NCI-H774 (cell line): ENCODE measurements at regions not wholly inside any gene's neighbourhood (a gene's known extent, or its start where the extent isn't known, plus 50 kb on each side); places are given as distances from the start of the nearest gene placed in this dataset.

Experiments used
- DNase-seq: peaks from one replicate; lab custom pipeline; 2025; lab: John Stamatoyannopoulos, UW

- DNase-seq, result no peak
Measured at GRCh38 chr1:184141361-184141880, 89.9 kb downstream of the TSEN15 start.

GRCh38 chr1:184143449-184143848 is 91.9 kb downstream of the TSEN15 start:
- no peak for DNase-seq

- no peak for DNase-seq
Measured at GRCh38 chr1:184145083-184145482, 93.6 kb downstream of the TSEN15 start.

GRCh38 chr1:184146202-184146601 is 94.7 kb downstream of the TSEN15 start:
- no peak for DNase-seq

GRCh38 chr1:184150776-184151531 is 99.4 kb downstream of the TSEN15 start:
- DNase-seq, result no peak

- no peak for DNase-seq
Measured at GRCh38 chr1:184152434-184152898, 100.9 kb downstream of the TSEN15 start.

- DNase-seq, result no peak
Measured at GRCh38 chr1:184152974-184153373, 101.4 kb downstream of the TSEN15 start.

GRCh38 chr1:184153731-184154130 is 102.2 kb downstream of the TSEN15 start:
- DNase-seq, result no peak

- DNase-seq, result peak; percentile 29
Measured at GRCh38 chr1:184156521-184157393, 105.2 kb downstream of the TSEN15 start.

GRCh38 chr1:184157394-184157742 is 105.8 kb downstream of the TSEN15 start:
- no peak for DNase-seq

GRCh38 chr1:184158896-184159681 is 107.6 kb downstream of the TSEN15 start:
- DNase-seq, result no peak

- DNase-seq, result no peak
Measured at GRCh38 chr1:184160236-184160635, 108.7 kb downstream of the TSEN15 start.

GRCh38 chr1:184161071-184161698 is 109.7 kb downstream of the TSEN15 start:
- DNase-seq, result no peak

GRCh38 chr1:184162281-184162680 is 110.8 kb downstream of the TSEN15 start:
- no peak for DNase-seq

- no peak for DNase-seq
Measured at GRCh38 chr1:184163674-184164465, 112.3 kb downstream of the TSEN15 start.

GRCh38 chr1:184164536-184164935 is 113.0 kb downstream of the TSEN15 start:
- no peak for DNase-seq

GRCh38 chr1:184166485-184166884 is 115.0 kb downstream of the TSEN15 start:
- DNase-seq, result no peak

GRCh38 chr1:184167352-184167751 is 115.8 kb downstream of the TSEN15 start:
- DNase-seq, result no peak

- no peak for DNase-seq
Measured at GRCh38 chr1:184170719-184171118, 119.2 kb downstream of the TSEN15 start.

GRCh38 chr1:184176058-184176457 is 124.5 kb downstream of the TSEN15 start:
- DNase-seq, result peak; percentile 22

GRCh38 chr1:184181044-184181443 is 129.5 kb downstream of the TSEN15 start:
- DNase-seq, result no peak
